ENCODE measurements at regions not wholly inside any gene's neighbourhood (a gene's known extent, or its start where the extent isn't known, plus 50 kb on each side); places are given as distances from the start of the nearest gene placed in this dataset.
A peak's percentile ranks its signal among the peaks of the same experiment; 100 is the strongest.

DNA sequence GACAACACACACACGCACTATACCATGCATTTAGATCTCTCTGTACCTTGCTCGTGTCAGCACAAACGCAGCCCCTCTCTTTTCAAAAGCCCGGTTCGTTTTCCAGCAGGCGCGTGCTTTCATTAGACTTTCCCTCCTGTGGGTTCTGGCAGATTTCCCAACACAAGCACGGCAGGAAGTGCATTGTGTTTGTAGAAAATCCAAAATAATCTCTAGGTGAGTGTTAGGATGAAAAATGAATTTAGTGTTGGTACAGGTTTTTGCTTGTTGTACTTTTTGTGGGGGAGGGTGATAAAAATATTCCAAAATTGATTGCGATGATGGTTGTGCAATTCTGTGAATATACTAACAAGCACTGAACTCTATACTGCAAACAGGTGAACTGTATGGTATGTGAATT is 54.1 kb upstream of the POFUT2 start:
- no peak overlapping the region for H3K27ac ChIP-seq
- no peak overlapping the region for H3K4me2 ChIP-seq
- TF ChIP-seq BHLHE40 (IDR thresholded peaks at IDR 0.05; ENCODE audit: low read depth, low read length) (no peak), HOXB13 (CRISPR knock-in tag; IDR thresholded peaks at IDR 0.05; ENCODE audit: low read depth) (no peak)
- TF ChIP-seq, protein P1, sequence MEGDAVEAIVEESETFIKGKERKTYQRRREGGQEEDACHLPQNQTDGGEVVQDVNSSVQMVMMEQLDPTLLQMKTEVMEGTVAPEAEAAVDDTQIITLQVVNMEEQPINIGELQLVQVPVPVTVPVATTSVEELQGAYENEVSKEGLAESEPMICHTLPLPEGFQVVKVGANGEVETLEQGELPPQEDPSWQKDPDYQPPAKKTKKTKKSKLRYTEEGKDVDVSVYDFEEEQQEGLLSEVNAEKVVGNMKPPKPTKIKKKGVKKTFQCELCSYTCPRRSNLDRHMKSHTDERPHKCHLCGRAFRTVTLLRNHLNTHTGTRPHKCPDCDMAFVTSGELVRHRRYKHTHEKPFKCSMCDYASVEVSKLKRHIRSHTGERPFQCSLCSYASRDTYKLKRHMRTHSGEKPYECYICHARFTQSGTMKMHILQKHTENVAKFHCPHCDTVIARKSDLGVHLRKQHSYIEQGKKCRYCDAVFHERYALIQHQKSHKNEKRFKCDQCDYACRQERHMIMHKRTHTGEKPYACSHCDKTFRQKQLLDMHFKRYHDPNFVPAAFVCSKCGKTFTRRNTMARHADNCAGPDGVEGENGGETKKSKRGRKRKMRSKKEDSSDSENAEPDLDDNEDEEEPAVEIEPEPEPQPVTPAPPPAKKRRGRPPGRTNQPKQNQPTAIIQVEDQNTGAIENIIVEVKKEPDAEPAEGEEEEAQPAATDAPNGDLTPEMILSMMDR (IDR thresholded peaks at IDR 0.05): no peak
- FAIRE-seq: no peak
- DNase-seq (ENCODE audit: low read depth in 1 of 2, low spot score in 1 of 2): no peak
- ATAC-seq: no peak
- peaks cover 8% of the 10 kb centered on the region for H3K4me1 ChIP-seq
- POLR2A ChIA-PET: no interaction called here
- 97% methylated on average over 9 of the region's 9 CpGs for WGBS (ENCODE audit: missing lambda C conversion rate)
- no peak overlapping the region for H3K4me3 ChIP-seq
- CTCF ChIA-PET: interaction anchor here (1.0 kb wide), 1 partner anchor 203 kb away, joined by 3 read pairs; no protein-coding TSS in a partner anchor
- no peaks in the 10 kb centered on the region for H3K9me3 ChIP-seq

DNA sequence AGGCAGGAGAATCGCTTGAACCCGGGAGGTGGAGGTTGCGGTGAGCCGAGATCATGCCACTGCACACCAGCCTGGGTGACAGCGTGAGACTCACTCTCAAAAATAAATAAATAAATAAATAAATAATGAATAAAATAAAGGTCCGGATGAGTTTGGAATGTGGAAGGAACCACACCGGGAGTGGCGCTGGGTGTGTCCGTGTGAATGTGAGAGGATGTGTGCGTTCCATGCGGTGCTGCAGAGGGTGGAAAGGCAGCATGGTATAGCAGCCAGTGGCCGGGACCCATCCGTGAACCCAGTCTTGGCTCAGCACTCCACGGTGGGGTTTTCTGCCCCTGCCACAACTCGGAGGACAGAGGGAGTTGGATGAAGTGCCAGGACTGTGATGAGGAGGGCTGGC is 56.2 kb upstream of the POFUT2 start:
- Histone ChIP-seq H3K4me3 (no peak overlapping the region), H3K9me3 (no peaks in the 10 kb centered on the region), H3K4me2 (no peak overlapping the region), H3K4me1 (peaks cover 7% of the 10 kb centered on the region; the same call in 1 of the 3 replicates), H3K27ac (no peak overlapping the region)
- ChIA-PET POLR2A (no interaction called here), CTCF (interaction anchor here (0.6 kb wide), 1 partner anchor 77 kb away, joined by 3 read pairs; no protein-coding TSS in a partner anchor)
- WGBS (ENCODE audit: missing lambda C conversion rate): 81% methylated on average over 15 of the region's 15 CpGs
- no peak for ATAC-seq
- FAIRE-seq: no peak
- no peak for DNase-seq (ENCODE audit: low read depth in 1 of 2, low spot score in 1 of 2)
- TF ChIP-seq MYC (IDR thresholded peaks at IDR 0.05; ENCODE audit: borderline replicate concordance, low read length) (no peak), HMGXB4 (CRISPR knock-in tag; IDR thresholded peaks at IDR 0.05; ENCODE audit: borderline replicate concordance) (no peak)
- TF ChIP-seq, protein P2, sequence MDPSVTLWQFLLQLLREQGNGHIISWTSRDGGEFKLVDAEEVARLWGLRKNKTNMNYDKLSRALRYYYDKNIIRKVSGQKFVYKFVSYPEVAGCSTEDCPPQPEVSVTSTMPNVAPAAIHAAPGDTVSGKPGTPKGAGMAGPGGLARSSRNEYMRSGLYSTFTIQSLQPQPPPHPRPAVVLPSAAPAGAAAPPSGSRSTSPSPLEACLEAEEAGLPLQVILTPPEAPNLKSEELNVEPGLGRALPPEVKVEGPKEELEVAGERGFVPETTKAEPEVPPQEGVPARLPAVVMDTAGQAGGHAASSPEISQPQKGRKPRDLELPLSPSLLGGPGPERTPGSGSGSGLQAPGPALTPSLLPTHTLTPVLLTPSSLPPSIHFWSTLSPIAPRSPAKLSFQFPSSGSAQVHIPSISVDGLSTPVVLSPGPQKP (IDR thresholded peaks at IDR 0.05; ENCODE audit: low read depth, low read length): no peak

DNA sequence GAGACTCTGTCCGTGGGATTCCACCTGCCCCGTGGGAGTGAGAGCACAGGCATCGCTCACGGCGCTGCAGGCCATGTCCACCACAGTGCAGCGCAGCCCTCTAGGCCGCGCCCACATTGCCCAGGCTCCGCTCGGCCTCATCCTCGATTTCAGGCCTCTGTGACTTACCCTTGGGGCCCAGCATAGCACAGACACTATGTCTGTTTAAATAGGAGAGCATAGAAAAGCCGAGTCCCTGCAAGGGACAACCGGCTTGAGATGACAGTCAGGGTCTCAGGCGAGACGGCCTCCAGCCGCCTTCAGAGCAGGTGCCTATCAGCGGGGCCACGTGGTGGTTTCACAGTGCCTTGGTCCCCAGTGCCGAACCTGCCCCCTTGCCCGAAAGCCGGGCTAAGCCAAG is 56.9 kb upstream of the POFUT2 start:
- ChIA-PET POLR2A (no interaction called here), CTCF (interaction anchor here (0.9 kb wide), 1 partner anchor 12 kb away, joined by 3 read pairs; no protein-coding TSS in a partner anchor)
- WGBS (ENCODE audit: missing lambda C conversion rate): 94% methylated on average over 15 of the region's 21 CpGs
- TF ChIP-seq CBX8 (IDR thresholded peaks at IDR 0.05): no peak
- TF ChIP-seq SREBF2 (IDR thresholded peaks at IDR 0.05): no peak
- no peak for TF ChIP-seq PBX3 (IDR thresholded peaks at IDR 0.05)
- Histone ChIP-seq H3K4me3 (no peak overlapping the region), H3K4me1 (peaks cover 7% of the 10 kb centered on the region; the same call in 1 of the 3 replicates), H3K4me2 (no peak overlapping the region), H3K9me3 (no peaks in the 10 kb centered on the region), H3K27ac (no peak overlapping the region)
- DNase-seq (ENCODE audit: low read depth in 1 of 2, low spot score in 1 of 2) (no peak), ATAC-seq (no peak), FAIRE-seq (no peak)

DNA sequence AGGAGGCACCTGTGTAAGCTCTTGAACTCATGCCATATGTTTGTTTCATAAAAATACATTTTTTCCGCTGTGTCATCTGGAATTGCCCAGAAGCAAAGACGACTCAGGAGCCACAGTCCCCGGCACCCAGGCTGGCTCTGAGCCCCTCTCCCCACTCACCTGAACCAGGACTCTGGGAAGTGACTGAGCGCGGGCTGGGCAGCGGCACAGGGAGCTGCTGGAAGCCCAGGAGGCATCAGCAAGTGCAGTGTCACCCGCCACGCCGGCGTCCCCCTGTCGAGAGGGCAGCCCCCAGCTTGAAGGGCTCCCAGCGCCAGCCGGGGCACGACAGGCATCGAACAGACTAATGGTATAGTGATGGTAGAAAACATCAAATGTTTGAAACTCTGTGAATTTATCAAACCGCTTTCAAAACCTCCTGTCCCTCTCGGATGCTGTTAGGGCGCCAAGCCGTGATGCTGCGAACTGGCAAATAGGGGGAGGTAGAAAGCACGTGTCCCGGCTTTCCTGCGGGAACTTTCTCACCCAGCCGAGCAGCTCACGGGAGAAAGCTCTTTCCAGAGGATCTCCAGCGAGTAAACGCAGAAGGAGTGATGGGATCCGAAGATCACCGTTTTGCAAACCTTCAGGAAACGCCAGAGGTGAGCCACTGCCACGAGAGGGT is 57.8 kb upstream of the COL18A1 start:
- Histone ChIP-seq H3K9me3 (no peaks in the 10 kb centered on the region), H3K4me1 (peaks cover 7% of the 10 kb centered on the region; the same call in 1 of the 3 replicates), H3K4me3 (no peak overlapping the region), H3K4me2 (no peak overlapping the region), H3K27ac (peak overlapping the region; percentile 35 to 75; a peak in 4 of 6 replicates)
- ChIA-PET CTCF (interaction anchor here (0.8 to 2.1 kb wide), 2 partner anchors 11 to 38 kb away, joined by 3 to 6 read pairs; no protein-coding TSS in a partner anchor), POLR2A (no interaction called here)
- FAIRE-seq (no peak), ATAC-seq (no peak; a peak in 1 of 6 replicates), DNase-seq (ENCODE audit: low read depth in 1 of 2, low spot score in 1 of 2) (no peak)
- 81% methylated on average over 31 of the region's 31 CpGs for WGBS (ENCODE audit: missing lambda C conversion rate)
- TF ChIP-seq MAFK (IDR thresholded peaks at IDR 0.05; ENCODE audit: partially characterized antibody) (peak; percentile 63), NPAS2 (CRISPR knock-in tag; IDR thresholded peaks at IDR 0.05; ENCODE audit: borderline replicate concordance) (no peak), CBX8 (IDR thresholded peaks at IDR 0.05) (no peak), RCOR1 (IDR thresholded peaks at IDR 0.05; ENCODE audit: low read depth, low read length) (no peak), RNF2 (IDR thresholded peaks at IDR 0.05; ENCODE audit: borderline replicate concordance, low read depth) (no peak)
